ENCODE measurements at regions not wholly inside any gene's neighbourhood (a gene's known extent, or its start where the extent isn't known, plus 50 kb on each side); places are given as distances from the start of the nearest gene placed in this dataset.

DNA sequence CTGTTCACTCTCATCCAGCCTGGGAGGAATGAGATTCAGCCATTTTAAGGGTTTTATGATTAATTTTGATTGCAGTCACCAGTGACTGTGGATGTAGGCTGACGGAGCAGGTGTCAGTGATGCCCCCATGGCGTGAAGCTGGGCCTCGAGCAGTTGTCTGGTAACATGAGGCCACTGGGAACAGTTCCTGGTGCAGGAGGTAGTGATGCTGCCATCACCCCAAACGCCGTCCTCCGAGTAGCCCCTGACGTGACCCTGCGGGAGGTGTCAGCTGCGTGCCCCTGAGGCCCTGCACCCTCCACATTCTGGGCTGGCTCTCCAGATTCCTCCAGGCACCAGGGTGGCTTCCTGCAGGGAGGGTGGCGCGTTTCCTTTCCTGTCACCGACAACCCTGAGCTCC, 277.2 kb downstream of the TEX29 start:
- FAIRE-seq: no peak

DNA sequence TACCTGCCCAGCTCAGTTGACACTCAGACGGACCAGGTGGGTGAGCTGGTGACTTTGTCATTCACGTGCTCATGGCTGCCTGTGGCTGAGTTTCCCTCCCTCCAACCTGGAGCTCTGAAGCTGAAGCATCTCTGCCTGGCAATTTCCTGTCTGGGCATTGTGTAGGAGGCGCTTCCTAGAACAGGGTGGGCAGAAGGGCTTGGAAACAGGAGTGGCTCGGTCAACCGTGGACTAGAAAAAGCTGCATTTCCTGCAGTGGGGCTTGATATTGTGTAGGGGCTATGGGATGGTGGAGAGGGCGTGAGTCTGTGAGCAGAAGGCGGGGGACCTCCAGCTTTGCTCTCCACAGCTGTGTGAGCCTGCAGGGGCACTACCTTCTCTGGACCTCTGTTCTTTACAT, 278.3 kb downstream of the TEX29 start:
- no peak for FAIRE-seq

DNA sequence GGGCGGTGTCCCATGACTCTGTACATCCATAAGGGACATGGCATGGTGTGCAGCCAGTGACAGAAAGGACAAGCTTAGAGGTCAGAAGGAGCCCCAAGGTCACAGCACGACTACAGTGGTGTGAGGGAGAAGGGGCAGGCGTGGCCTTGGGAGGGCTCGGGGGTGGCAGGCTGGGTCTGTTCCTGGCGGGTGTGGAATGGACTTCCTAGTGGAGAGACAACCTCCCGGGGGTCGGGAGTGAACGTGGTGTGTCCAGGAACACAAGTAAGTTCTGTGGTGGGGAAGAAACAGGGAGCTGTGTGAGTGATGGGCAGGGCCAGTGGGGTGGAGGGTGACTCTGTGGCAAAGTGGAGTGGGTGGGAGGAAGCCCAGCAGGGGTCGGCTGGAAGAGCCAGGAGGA, 279.3 kb downstream of the TEX29 start:
- no peak for FAIRE-seq

DNA sequence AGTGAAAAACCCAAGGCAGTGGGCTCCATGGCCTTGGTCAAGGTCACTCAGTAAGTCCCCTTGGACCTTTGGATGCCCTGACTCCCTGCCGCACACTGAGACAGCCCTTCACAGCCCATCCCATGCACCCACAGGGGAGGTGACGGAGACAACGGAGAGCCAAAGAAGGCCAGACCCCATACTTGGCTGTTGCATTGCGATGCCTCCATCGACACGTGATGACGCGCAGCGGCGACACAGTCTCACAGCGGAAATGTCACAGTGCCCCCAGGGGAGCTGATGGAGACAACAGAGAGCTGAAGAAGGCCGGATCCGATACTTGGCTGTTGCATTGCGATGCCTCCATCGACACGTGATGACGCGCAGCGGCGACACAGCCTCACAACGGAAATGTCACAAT, 282.4 kb downstream of the TEX29 start:
- no peak for FAIRE-seq

DNA sequence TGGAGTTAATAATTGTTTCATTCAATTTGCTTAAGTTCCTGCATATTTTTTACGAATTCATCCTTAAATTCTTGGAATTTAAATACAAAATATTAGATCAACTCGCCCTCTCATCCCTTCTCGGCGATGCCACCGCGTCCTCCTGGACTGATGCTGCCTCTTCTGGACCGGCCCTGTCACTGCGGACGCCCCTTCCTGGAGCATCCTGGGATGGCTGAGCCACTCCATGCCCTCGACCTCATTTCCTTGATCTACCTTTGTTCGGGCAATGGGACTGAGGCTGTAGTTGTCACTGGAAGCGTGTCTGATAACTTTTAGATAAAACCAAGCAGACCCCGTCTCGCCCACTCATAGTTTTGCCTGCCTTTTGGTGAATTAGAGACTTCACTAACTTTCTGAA, 283.7 kb downstream of the TEX29 start:
- FAIRE-seq: no peak

DNA sequence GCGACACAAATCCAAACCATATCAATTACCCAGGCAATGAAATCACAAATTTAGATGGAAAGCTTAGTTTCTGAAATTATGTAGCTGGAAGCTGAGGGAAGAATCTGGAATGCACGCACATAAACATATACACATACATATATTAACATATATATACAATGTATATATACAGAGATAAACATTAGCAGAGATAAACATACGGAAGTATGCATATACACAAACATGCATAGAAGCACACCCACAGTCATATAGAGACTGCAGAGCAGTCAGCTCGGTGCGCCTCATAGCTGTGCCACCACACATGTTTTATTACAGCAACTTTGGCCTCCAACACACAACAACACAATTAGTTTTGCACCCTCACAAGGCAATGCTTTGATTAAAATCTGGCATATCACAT, 288.1 kb downstream of the TEX29 start:
- no peak for FAIRE-seq

DNA sequence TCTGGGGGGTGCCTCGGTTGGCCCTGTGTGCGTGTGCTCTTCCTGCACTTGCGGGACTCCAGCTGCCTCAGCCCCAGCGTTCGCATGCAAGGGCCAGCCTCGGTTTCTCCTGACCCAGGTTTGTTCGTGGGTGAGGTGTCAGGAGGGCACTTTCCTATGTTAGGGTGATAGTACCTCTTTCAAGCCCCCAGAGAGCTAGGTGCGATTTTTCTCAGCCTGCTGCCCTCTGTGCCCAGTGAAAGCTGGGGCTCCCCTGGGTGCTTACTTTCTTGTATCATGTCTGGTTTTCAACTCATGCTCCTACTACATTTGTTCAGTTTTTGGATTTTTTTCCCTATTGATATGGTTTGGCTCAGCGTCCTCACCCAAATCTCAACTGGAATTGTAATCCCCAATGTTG, 289.2 kb downstream of the TEX29 start:
- no peak for FAIRE-seq

DNA sequence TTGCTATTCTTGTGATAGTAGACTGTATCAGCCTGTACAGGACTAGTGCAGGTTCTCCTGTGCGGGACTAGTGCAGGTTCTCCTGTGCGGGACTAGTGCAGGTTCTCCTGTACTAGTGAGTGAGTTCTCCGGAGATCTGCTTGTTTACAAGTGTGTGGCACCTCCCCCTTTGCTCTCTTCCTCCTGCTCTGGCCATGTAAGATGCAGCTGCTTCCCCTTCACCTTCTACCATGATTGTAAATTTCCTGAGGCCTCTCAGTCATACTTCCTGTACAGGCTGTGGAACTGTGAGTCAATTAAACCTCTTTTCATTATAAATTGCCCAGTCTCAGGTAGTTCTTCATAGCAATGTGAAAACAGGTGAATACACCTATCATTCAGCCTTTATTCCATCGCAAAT, 289.6 kb downstream of the TEX29 start:
- no peak for FAIRE-seq

DNA sequence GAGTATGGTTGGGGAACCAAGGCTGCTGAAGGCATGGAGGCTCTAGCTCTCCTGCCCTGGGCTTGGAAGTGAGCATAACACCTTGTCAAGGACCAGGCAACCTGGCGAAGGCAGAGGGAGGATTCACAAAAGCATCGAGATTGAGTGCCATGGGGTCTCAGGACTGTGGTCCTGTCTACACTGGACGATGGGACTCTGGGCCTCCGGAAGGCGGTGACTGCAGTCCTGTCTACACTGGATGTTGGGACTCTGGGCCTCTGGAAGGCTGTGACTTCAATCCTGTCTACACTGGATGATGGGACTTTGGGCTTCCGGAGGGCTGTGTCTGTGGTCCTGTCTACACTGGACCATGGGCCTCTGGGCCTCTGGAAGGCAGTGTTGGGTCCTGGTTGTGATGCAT, 290.4 kb downstream of the TEX29 start:
- no peak for FAIRE-seq

DNA sequence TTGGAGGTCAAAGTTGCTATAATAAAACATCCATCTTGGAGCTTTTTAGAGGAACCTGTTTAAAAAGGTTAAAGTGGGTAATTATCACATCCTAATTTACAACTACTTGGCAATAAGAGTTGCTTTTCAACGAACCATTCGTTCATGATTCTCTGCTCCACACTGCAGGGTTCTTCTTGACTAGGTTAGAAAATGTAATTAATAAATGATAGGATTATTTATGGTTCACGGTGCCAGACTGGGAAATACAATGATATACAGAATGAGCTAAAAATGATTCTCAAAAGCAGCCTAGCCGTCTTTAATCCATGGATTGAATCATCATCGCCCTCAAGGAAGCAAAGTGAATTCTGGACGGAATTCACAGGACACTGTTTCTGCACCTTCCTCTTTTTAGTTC, 291.2 kb downstream of the TEX29 start:
- FAIRE-seq: no peak

DNA sequence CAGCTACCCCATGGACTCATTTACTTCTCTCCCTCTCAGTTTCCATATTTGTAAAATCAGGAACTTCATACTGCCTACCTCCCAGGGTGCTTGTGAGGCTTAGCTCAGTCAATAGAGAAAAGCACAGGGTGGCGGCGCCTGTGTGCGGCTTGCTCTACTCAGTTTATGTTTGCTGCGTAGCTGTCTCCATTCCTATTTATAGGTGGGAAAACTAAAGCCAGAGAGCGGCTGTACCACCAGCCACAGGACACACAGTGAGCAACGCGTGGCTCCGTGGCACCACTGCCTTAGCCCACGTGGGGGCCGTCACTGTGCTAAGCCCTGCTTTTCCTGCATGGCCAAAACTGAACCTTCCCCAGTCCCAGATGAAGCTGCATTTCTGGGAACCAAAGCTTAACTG, 292.4 kb downstream of the TEX29 start:
- FAIRE-seq: no peak

DNA sequence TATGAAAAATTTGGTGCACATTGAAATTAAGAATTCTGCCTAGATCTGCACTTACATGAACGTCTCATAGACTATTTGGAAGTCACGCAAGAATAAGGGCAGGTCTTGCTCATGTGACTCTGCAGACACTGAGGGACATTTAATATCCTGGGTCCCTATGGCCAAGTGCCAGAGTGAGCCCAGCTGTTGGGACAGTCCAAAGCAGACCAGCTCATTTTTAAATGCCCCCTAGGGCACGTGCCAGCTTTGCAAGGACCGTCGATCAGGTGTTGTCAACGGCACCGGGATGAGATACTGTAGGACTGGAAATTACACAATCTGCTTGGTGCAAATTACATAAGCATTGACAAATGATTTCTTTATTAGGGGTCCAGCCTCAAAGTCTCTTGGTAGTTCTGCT, 293.6 kb downstream of the TEX29 start:
- no peak for FAIRE-seq

DNA sequence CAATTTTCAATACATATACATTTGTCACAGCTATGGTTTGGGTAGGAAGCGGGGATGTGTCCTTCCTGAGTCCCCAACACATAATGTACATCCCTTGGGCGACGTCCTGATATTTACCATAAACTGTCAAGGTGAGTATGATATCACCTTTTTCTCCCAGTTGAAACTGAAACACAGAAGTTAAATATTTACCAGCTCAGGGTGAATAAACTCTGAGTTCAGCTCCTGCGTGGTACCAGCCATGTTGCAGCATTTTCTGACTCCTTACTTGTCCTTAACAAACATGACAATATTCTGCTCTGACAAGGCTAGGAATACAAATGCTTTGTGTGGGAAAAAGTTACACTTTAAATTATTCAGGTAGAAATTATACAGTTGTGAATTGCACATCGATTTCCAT, 294.2 kb downstream of the TEX29 start:
- no peak for FAIRE-seq

DNA sequence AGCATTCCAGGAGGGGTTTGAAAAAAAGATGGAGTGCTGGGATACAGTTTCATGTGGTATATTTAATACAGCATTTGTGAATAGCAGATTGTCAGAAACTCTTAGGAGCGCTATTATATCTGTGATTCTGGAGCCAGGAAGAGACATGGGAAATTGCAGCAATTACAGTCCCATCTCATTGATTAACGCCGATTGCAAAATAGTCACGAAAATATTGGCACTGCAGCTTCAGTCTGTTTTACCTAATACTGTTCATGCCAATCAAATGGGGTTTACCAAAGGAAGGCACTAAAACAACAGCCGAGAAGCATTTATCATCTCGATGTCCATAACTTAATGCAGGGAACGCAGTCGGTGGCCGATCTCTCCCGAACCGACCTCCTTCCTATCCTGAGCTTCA, 295.8 kb downstream of the TEX29 start:
- no peak for FAIRE-seq

DNA sequence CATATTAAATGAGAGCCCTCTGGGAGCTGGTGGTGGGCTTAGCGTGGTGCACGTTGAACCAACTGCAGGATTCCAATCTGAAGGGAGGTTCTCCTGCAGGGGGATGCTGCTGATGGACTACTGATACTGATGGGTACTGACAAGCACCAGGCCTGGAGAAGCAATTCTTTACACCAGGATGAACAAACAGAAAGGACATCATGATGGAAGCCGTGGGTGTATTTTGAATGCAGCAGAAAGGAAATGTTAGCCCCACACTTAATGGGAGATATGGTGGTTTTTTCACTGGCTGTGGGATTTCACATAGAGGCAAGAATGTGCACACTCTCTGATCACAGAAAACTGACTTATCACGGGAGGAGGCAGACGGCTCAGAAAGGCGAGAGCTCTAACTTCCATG, 299.7 kb downstream of the TEX29 start:
- FAIRE-seq: no peak

DNA sequence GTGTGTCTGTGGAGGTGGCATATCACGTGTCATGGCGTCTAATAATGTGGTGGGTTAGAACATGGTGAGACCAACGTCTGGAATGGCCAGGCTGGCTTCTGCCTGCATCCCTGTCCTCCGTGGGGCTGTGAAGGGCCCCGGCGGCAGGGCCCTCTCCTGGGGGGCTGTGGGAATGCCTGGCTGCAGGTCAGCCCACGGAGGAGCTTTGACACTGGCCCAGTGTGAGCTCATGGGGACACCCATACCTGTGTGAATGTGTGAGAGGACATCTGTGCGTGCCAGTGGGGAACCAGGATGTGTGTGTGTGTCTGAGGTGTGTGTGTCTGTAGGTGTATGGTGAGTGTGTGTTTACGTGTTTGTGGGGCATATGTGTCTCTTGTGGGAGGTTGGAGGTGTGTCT, 300.1 kb downstream of the TEX29 start:
- FAIRE-seq: no peak

DNA sequence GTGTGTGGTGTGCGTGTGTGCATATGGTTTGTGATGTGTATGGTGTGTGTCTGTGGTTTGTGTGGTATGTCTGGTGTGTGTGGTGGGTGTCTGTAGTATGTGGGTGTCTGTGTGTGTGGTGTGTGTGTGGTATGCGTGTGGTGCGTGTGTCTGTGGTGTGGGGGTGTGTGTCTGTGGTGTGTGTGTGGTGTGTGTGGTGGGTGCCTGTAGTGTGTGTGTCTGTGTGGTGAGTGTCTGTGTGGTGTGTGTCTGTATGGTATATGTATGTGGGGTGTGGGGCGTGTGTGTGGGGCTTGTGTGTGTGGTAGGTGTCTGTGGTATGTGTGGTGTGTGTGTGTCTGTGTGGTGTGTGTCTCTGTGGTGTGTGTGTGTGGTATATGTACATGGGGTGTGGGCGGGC, 300.7 kb downstream of the TEX29 start:
- FAIRE-seq: no peak

DNA sequence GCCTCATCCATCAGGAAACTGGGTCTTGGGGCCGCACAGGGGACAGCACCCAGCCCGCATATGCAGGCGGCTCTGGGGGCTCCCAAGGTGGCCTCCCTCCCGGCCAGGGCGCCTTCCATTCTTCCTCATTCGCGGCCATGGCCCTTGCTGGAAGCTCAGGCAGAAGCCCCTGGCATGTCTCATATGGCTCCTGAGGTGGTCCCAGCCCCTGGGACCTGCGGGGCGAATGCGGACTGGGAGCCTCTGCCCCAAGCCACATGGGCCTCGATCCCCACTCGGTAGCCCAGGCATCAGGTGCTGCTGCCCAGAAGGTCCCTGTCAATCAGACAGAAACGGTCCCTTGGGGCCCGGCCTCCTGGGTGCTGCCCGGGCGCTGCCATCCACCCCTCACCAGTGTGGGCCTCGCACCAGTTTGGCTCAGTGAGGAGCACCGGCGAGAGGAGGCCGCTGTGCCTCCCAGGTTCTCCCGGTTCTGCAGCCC, 301.6 kb downstream of the TEX29 start:
- FAIRE-seq: no peak

DNA sequence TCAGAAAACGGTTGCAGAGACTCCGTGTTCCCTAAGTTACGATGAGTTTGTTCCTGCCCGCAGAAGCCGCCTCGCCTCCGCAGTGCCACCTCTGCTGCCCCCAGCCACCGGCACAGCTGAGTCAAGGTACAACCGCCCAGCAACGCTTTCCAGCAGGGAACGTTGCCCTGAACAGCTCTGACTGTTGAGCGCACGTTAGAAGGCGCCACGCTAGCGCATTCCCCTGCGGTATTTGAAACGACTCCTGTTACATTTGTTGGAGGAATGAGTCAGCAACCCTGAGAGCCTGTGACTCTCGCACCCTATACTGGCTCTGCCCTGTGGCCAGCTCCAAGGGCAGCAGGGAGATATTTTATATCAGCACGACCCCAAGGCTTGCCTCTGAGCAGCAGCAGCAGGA, 302.8 kb downstream of the TEX29 start:
- FAIRE-seq: no peak

DNA sequence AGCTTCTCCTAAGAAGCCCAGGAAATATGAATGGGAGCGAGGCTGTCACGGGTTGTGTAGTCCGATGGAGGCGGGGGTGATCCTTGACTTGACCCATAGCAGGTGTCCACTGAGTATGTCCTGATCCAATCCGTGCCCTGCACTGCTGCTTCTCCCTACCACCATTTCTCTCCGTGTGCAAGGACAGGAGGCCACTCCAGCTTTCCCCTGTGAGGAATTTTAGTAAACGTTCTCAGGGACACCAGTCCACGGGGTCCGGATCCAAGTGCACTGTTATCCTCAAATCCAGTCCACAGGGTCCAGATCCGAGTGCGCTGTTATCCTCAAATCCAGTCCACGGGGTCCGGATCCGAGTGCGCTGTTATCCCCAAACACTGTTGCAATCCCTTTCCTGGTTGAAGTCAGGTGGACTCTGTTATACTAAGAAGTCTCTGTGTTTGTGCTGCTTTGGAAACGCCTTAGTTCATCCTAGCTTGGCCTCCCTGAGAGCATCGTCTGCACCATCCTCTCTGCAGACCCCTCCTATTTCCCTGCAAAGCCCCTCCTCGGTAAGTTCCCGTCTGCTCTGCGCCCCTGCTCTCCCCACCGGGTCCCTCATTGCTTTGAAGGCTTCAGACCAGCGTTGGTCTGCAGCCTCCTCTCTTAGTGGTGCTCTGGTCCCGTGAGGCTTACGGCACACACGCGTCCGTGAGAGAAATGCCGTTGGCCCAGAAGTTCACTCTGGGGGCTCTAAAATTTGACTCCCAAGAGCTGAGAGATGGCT, 303.5 kb downstream of the TEX29 start:
- no peak for FAIRE-seq

DNA sequence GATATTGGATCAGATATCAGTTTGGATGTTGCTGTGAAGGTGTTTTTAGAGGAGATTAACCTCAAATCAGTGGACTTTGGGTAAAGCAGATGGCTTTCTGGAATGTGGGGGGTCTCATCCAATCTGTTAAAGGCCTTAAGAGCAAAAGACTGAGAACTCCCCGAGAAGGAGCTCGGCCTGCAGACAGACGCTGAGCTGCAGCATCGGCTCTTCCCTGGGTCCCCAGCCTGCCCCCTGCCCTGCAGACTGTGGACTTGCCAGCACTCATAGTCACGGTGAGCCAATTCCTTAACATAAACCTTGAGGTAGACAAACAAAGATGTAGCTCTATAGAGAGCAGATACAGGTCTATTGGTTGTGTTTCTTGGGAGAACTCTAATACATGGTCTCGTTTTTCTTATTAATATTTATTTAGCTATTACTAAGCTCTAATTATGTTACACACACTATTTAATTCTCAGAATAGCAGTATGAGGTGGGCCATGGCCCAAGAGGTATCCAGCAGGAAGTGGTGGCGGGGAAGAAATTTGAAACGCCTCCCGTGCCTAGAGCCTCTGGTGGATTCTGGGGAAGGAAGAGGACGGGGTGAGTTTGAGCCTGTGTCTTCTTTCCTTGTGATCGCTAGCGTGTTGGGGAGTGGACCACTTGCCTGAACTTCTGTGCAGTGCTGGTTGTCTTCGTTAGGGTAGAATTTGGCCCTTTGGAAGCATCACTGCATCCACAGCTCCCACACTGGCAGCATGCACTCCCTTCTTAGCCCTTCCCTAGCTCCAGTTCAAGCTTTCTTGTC, 305.3 kb downstream of the TEX29 start:
- no peak for FAIRE-seq

DNA sequence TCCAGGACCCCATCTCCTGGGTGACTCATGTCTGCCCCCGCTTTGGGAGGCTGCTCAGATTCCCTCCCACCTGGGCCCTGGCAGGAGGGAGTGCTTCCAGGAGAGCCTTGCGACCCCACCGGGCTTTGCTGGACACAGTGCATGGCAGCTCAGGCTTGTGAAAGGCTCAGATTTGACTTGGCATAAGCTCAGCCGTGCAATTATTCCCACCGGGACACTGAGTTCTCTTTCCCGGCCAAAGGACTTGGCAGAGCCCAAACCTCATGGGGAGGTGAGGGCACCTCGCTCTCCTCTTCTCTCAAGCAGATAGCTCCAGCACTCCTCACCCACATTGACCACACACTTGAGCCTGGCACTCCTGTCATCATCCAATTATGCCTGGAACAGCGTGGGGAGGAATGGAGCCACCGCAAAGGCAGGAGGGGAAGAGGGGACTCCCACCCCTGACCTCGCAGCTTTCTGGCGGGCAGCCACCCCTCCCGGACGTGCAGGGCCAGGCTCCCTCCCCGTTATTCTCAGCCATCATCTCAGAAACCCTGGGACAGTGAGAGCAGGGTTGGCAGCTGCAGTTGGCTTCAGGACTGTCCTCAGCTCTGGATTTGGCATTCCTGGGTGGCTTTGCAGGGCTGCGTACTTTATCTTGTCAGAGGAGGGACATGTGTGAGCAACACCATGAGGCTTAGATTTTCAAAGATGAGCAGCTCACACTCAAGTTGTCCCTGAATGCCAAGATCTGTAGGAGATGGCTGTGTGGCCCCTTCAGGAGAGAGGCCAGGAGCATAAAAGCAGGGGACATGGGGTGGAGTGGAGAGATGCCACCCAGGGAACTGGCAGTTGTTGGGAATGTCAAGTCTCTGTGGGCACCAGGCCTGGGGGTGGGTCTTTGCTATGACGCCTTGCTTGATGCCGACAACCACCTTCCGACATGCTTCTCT, 306.2 kb downstream of the TEX29 start:
- FAIRE-seq: no peak

DNA sequence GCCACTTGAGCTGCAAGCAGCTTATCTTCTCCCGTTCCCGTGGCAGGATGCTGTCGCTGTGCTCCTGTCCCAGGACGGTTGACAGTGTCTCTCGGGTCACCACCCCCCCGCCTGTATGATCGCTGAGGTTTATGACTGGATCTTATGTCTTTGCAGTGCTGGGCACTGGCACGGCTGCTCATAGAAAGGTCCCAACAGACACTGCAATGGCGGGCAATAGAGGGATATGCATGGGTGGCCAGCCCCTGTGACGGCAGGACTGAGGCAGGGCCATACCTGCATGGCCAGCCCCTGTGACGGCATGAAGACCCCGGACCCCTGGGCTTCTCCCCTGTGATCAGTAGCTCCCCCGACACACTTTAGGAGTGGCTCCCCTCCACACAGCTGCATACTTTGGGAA, 307.2 kb downstream of the TEX29 start:
- no peak for FAIRE-seq

Measured in G401.6 (cell line).